SIG-M5 treated with dmso at 0.1 percent for 504 hours (cell line): ENCODE measurements at regions not wholly inside any gene's neighbourhood (a gene's known extent, or its start where the extent isn't known, plus 50 kb on each side); places are given as distances from the start of the nearest gene placed in this dataset.

Source experiments
- DNase-seq: peaks from one replicate; lab custom pipeline; 2025; ENCODE audit not compliant: unreplicated experiment; lab: John Stamatoyannopoulos, UW

- no peak for DNase-seq
These were observed 520.6 kb downstream of the TNS1 start for GRCh38 chr2:217482056-217482710.

DNA sequence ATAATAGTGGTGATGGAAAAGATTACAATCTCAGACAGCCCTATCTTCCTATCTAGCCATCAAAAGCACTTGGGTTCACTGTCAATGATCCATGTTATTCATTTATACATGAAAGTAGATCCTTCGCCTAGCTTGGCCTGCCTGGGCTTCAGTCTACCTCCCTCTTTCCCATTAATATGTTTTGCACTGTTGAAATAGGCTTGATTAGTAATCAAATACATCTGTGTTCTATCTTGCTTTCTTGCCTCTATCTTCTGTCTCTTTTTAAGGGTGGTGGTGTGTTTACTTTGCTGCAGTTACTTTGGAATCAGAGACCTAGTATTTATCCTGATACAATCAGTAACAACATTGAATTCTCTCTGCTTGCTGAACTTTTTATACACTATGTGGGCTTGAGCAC, 521.2 kb downstream of the TNS1 start:
- DNase-seq = no peak

DNA sequence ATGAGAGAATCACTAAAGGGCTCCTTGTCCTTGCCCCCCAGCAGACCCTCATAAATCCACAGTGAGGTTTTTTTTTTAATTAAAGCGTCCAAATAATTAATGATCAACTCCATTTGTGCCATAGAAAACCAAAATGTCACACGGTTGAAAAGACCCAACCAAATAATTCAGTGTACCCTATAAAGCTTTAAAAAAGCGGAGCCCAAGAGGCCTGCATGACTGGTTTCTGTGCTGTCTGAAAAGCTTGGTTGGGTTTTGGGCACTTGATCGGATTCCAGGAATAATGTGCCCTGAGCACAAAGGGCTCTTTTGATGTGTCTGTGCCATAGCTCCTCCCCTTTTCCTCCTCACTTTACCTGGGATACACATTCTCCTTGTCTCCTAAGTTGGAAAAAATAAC, 523.2 kb downstream of the TNS1 start:
- DNase-seq = no peak

DNA sequence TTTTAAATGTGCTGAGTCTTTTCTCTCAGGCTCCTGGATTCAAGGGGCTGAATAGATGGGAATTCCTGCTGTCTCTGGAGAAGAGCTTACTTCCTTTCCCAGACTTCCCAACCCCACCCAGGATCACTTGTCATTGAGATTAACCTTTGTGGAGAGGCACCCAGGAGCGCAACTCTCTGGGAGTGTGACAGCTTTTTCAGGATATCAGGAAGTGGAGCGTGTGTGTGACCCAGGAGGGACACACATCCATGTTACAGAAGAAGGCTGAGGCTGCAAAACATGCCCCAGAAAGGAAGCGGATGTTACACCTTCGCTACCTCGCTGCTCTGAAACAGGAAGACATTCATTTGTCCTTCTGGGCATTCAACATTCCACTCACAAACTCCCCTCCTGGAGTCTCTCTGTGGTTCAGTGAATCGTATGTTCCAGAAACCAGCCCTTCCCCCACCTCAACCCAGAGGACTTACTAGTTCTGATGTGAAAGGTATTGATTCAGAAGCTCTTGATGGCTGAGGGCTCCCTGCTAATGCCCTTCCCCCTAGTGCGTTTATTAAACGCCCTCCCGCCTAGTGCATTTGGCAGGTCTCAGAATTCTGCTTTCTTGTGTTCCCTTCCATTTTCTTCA, 523.9 kb downstream of the TNS1 start:
- no peak for DNase-seq

- no peak for DNase-seq
These were observed 525.2 kb downstream of the TNS1 start for GRCh38 chr2:217477583-217477982.

DNA sequence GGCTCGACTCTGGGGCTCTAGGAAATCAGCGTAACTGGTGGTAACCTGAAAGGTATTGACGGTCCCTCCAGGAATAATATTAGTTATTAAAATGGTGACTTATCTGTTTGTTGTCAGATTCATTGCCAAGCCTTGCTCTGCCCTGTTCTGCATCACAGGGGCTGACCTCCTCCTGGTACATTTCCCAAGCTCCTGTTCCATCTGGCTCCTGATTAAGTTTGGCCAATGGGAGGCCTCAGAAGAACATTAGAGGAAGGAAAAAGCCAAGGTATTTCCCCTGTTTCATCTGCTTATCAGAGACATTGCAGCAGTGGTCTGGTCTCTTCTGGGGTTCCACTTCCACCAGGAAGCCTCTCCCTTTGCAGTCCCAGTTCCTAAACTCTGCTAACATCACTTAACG, 527.0 kb downstream of the TNS1 start:
- no peak for DNase-seq

DNA sequence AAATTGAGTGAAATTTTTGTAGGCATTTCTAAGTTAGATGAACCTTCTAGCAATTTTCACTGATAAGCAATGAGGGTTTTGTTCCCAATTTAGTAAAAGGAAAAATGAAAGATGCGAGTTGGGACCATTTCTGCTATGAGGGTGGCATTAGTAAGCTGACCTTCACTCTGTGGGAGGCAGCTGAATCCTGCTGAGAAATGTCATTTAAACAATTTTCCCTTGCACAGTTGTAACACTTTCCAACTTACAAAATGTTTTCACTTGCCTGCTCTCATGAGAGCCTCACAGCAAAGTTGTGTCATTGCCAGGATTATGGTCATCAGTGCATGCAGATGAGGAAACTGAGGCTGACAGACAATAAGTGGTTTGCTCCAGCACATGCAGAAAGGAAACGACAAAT, 527.7 kb downstream of the TNS1 start:
- DNase-seq = no peak

DNA sequence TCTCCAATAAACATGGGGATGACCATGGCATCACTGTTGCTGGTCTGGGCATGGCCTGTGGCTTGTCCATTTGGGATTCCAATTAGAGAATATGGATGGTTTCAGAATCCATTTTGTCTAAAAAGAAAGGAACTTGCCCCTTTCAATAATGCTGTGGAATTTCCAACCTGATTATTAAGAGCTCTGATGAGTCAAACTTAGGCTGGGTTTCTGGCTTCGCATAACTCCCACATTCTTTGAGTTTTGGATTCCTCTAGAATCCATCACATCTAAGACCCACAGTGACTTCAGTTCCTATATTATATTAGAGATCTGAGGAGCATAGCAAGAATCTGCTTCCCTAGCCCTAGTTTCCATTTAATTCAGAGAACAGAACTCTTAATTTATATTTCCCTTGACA, 531.5 kb downstream of the TNS1 start:
- DNase-seq = no peak

DNA sequence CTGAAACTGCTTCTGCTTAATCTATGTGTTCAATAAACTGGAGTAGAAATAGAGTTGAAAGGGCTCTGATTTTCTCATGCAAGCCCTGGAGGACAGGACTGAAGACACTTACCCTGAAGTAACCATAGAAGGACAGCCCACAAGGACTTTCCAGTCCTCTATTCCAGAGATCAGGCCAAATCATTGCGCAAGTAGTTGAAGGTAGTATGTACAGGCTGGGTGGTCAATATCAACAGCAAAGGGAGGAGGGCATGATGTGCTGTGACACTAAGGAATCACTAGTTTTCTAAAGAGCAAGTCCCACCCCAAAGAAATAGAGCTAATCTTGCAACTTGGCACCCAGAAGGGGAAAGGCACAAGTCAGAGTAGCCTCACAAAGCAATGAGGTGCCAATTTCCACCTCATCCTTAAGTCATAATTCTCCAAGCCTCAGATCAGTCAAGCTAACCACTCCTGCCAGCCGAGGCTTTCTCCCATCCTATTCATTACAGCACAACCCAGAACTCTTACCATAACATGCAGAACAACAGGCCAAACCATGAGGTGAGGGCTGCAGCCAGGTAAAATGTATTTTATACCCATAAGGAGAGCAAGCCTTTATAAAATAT, 533.5 kb downstream of the TNS1 start:
- DNase-seq = no peak

- no peak for DNase-seq
These were observed 534.6 kb downstream of the TNS1 start for GRCh38 chr2:217468042-217468830.

GRCh38 chr2:217467331-217467730, 535.5 kb downstream of the TNS1 start:
- DNase-seq = no peak

- no peak for DNase-seq
These were observed 536.0 kb downstream of the TNS1 start for GRCh38 chr2:217466805-217467204.

- DNase-seq = no peak
These were observed 536.7 kb downstream of the TNS1 start for GRCh38 chr2:217466104-217466503.

DNA sequence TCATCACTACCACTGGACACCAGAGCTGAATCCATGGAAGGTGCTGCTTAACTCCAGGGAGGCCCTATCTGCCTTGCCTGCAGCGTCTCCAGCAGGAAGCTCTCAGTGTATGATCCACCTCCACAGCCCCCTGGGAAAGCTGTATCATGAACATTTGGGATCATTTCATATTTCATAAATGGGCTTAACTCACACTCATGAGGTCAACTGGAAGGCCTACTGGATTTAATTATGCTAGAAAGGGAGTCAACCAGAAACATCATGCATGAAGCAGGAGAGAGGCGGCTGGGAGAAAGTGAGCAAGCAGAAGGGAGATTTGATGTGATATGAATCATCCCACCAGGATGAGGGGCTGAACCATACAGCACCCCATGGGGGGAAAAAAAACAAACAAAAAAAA, 537.7 kb downstream of the TNS1 start:
- no peak for DNase-seq

DNA sequence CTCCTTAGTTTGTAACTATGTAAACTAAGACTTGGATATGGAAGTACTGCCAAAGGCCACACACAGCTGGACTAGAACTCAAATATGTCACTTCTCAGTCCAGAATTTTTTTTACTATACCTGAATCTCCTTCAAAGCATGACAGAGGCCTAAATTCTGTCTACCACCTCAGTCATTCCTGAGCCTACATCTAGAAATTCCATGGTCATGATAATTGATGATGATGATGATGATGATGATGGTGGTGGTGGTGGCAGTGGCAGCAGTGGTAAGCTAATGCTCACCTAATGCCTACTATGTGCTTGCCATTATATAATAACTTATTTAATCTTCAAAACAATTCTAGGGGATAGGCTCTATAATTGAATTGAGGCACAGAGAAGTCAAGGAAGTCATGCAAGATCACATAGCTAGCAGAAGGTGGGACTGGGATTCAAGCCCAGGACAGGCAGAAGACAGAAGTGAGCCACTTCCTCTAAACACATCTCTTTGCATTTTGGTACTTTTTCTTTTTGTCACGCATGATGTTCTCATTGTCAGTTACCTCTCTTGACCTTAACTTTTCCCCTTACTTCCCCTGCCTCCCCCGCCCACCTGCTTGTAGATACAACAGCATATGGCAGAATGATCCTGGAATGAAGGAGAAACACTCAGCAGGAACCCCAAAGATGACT, 539.3 kb downstream of the TNS1 start:
- DNase-seq = no peak

DNA sequence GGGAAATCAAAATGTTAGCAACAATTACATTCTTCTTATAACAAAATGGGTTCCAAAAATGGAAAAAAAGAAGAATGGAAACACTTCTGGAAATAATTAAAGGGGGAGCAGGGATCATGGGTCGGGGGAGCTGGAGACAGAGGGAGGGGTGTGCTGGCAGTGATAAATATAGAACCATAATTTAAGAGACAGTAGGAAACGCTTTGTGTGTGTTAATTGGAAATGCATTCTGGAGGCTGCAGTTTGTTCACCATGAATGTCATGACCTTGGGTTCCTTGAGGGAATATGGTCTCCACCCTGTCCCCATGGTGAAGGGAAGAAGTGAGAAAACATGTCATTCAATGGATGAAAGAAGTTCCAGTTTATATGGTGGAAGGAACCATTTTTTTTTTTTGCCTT, 540.7 kb downstream of the TNS1 start:
- DNase-seq = no peak

- DNase-seq = no peak
These were observed 541.1 kb downstream of the TNS1 start for GRCh38 chr2:217461674-217462073.

- DNase-seq = no peak
These were observed 543.0 kb downstream of the TNS1 start for GRCh38 chr2:217459680-217460405.

DNA sequence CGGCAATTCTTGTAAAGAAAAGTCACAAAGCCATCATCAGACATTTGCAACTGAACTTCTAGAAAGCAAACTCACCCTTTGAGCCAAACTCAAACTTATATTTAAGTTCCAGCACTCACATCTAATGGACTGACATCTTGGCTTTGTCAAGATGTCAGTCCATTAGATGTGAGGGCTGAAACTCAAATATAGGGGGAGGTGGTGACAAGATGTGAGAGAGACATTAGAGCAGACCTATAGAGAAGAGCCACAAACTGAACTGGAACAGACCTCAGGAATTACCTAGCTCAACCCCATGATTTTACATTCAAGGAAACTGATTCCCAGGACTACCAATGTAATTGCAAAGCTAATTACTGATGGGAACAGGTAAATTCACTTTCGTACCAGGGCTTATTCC, 543.8 kb downstream of the TNS1 start:
- no peak for DNase-seq

DNA sequence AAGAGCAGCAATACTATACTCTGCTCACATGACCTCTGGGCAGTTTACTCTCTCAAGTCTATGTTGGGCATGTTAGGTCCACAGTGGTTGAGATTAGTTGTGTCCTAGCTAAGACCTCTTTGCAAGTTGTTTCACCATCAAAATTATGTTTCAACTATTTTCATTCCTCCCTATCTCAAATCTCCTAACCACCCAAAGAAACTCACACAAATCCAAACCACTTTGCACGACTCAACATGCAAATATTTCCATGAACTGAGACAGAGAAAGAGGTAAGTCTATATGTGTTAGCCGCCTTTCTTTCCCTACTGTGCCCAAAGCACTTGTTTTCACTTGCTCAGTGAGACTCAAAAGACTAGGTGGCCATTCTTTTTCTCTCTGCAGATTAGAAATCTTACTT, 546.8 kb downstream of the TNS1 start:
- no peak for DNase-seq

- no peak for DNase-seq
These were observed 549.9 kb downstream of the TNS1 start for GRCh38 chr2:217452928-217453327.
